DMS53 (cell line): ENCODE measurements at regions not wholly inside any gene's neighbourhood (a gene's known extent, or its start where the extent isn't known, plus 50 kb on each side); places are given as distances from the start of the nearest gene placed in this dataset.
"Not testable (repeated sequence)": the region's sequence is repeated elsewhere in the genome, so short reads cannot be mapped to it uniquely, and the experiment has no call there.

ENCODE experiments used
- DNase-seq: peaks from one replicate; lab custom pipeline; 2025; lab: John Stamatoyannopoulos, UW

GRCh38 chr2:238521002-238521401, 94.3 kb downstream of the ASB1 start:
- no peak for DNase-seq

GRCh38 chr2:238521870-238522269, 95.1 kb downstream of the ASB1 start:
- no peak for DNase-seq

DNA sequence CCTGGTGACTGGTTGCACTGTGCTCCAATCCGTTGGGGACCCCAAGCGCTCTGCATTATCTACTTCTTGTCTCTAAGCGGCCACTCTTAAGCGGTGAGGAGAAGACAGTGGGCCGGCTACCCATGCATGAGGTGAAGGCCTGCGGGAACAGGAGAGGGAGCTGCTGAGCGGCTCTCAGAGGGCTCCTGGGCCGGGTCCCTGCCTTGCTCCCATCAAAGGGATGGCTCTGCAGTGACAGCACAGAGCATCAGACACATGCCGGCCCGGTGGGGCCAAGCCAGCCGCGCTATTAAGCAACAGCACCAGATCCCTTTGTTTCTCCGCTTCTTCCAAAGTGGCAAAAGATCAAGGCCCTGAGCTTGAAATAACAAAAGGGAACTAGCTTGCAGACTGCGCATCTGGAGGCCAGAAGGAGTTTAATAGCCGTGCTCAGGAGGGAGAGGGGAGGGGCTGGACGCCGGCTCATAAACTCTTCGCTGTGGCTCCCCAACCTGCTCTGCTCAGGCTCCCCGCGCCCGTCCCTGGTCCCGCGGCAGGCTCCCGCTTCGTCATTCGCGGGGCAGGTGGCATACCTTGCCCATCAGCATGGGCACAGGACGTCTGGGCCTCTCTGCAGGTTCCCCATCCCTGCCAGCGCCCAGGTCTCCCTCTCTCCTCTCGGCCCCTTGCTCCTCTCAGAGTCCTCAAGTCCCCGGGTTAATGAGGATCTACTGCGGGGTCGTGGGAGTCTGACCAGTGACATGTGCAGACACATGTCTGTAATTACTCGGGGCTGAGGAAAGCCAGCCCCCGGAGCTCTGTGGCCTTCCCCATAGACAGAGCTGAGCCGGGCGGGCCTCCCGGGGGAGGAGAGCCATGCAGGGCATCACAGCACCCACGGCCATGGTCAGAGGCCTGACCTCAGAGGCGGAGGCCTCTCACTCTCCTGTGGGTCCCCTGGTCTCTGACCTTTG, 96.7 kb downstream of the ASB1 start:
- DNase-seq: peak; percentile 31

- no peak for DNase-seq
These were observed 97.8 kb downstream of the ASB1 start for GRCh38 chr2:238524426-238524983.

DNA sequence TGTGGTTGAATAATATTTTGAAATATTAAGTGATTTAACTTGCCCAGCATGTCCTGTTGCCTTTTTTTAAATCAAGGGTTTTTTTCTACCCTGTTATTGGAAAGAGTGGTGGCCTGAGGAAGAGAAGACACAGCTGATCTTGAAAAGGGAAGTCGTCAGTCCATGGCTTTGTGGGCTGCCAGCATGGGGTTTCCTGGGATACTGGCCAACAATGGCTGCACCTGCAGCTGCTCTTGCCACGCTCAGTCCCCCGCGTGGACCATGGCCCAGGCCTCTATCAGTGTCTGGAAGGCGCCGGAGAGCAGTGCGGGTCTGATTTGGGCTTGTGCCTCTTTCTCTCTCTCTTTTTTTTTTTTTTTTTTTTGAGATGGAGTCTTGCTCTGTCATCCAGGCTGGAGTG, 99.3 kb downstream of the ASB1 start:
- no peak for DNase-seq

DNA sequence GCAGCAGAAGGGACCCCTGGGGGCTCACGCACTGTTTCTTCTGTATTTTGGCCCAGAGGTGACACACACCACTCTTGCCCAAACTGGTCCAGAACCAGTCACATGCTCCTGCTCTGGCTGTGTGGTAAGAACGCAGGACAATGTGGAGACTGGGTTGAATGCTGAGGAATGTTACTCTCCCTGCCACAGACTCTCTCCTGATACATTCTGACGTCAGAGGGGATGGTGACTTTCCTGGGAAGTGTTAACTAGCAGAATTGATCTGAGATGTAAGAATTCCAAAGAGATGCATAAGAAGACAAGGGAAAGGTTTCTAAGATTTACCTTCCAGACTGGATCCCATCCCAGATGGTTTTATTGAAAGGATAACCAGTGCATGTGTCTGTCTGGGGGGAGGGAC, 100.8 kb downstream of the ASB1 start:
- DNase-seq: no peak

GRCh38 chr2:238528953-238529781, 102.4 kb downstream of the ASB1 start:
- DNase-seq: peak; percentile 97

DNA sequence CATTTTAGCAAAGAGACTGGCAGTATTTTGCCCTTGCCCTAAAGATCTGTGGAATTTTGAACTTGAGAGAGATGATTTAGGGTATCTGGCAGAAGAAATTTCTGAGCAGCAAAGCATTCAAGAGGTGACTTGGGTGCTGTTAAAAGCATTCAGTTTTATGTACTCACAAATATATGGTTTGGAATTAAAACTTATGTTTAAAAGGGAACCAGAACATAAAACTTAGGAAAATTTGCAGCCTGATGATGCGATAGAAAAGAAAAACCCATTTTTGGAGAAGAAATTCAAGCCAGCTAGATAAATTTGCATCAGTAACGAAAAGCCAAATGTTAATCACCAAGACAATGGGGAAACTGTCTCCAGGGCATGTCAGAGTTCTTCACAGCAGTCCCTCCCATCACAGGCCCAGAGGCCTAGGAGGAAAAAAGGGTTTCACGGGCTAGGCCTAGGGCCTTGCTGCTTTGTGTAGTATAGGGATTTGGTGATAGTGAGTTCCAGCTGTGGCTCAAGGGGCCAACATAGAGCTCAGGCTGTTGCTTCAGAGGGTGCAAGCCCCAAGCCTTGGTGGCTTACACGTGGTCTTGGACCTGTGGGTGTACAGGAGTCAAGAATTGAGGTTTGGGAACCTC, 104.4 kb downstream of the ASB1 start:
- DNase-seq: not testable (repeated sequence)

- not testable (repeated sequence) for DNase-seq
These were observed 117.0 kb downstream of the ASB1 start for GRCh38 chr2:238543732-238544131.

DNA sequence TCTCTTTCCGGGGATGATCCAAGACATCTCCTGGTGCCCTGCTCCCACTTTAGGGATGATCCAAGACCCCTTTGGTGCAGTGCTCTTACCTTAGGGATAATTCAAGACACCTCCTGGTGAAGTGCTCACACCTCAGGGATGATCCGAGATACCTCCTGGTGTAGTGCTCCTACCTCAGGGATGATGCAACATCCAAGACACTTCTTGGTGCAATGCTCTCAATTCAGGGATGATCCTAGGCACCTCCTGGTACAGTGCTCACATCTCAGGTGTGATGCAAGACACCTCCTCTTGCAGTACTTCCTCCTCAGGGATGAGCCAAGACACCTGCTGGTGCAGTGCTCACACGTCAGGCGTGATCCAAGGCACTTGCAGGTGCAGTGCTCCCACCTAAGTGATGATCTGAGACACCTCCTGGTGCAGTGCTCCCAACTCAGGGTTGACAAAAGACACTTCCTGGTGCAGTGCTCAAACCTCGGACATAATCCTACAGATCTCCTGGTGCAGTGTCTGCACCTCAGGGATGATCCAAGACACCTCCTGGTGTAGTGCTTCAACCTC, 122.3 kb downstream of the ASB1 start:
- DNase-seq: no peak

GRCh38 chr2:238549866-238550265, 123.1 kb downstream of the ASB1 start:
- DNase-seq: no peak

- DNase-seq: no peak
These were observed 124.4 kb downstream of the ASB1 start for GRCh38 chr2:238551091-238551490.

DNA sequence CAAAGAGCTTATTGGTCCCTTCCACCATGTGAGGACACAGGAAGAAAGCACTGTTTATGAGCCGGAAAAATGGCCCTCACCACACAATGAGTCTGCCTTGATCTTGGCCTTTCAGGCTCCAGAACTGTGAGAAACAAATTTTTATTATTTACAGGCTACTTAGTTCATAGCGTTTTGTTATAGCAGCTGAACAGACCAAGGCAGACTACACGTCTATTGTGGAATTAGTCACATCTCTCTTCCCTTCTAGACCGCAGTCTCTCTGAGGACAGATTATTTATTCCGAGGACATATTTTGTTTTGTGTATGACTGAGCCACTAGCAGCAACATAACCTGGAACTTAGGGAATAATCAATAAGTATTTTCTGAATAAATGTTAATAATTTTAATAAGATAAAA, 125.5 kb downstream of the ASB1 start:
- no peak for DNase-seq

DNA sequence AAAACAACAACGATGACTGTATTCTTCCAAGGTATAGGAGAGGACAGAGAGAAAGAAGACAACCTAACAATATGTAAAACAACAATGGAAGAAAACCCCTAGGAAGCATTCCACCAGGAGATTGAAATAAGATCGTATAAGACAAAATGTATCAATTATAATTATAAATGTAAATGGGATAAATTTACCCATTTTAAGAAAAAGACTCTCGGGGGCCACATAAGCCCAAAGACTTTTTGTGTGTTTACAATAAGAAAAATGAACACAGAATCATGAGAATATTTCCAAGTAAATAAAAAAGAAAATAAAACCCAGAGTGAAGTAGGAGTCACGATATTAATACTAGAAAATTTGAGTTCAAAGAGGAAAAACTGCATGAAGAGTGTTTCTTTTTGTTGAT, 126.4 kb downstream of the ASB1 start:
- DNase-seq: no peak

GRCh38 chr2:238554468-238555315, 128.0 kb downstream of the ASB1 start:
- DNase-seq: no peak

DNA sequence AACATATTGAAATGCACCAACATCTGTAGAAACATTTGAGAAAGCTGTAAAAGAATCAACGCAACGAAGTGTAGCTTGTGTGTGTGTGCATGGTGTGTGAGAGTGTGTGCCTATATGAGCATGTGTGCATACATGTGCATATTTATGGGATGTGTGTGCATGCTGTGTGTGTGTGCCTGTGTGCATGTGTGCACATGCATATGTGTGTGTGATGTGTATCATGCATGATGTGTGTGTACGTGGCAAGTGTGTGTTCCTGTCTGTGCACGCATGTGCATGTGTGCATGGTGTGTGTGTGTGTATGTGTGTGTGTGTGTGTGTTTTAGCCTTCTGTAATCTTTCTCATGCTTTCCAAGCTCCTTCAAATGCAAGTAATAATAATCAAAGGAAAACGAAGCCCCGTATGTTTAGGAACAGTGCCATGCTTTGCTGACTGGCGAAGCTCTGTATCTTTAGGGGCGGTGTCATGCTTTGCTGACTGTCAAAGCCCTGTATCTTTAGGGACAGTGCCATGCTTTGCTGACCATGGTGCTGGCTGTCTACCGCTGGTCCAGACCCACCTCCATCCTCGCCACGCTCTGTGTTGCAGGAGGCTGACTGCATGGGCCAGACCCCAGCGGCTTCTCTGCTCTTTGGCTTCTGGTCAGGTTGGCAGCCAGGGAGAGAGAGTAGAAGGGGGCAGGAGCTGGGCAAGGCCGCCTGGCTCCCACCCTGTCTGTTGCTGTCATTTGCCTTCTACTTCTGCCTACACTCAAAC, 129.2 kb downstream of the ASB1 start:
- no peak for DNase-seq

GRCh38 chr2:238557431-238557830, 130.7 kb downstream of the ASB1 start:
- DNase-seq: no peak

DNA sequence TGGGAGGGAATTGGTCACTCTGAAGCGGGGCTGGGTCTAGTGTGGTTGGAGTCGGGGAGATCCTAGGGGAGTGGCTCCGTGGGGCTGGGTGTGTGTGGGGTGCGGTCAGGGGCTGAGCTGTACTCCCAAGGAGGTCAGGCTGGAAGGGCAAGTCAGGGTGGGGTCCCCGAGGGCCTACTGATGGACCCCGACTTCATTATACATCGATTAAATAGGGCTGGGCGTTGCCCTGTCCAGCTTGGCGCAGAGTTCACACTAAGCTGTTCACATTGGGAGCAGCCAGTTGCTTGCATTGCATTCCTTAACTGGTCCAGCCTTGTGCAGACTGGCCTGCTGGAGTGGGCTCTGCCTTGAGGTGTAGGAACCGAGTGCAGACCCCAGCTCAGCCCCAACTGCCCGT, 131.2 kb downstream of the ASB1 start:
- DNase-seq: no peak

- no peak for DNase-seq
These were observed 131.9 kb downstream of the ASB1 start for GRCh38 chr2:238558456-238559099.

DNA sequence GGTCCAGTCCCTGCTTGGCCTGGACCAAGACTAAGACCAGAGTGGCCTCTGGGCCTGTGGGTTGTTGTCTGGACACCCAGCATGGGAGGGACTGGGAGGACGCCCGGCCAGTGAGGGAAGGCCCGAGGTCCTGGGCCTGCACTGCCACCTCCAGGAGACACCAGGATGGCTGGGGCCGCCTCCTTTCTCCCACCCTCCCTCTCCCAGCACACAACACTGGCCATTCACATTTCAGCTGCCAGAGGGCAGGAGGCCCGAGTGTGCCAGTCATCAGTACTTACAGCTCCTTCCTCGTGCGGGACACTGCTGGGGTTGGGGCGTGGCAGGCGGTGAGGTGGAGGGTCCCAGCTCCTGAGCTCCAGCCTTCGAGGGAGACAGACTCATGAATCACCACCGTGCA, 133.5 kb downstream of the ASB1 start:
- DNase-seq: no peak
